Breast epithelium (tissue), 3 donors: ENCODE measurements at regions not wholly inside any gene's neighbourhood (a gene's known extent, or its start where the extent isn't known, plus 50 kb on each side); places are given as distances from the start of the nearest gene placed in this dataset.

ENCODE experiments used
- CTCF ChIP-seq, 3 donors: fragments of 450-650 bp; IDR thresholded peaks; one replicate each; pipeline ENCODE4 v1.5.1; 2016 to 2017; ENCODE audit warnings: antibody characterized with exemption in 3 of 3, mild to moderate bottlenecking in 3 of 3, moderate library complexity in 3 of 3
- POLR2A ChIP-seq: fragments of 450-650 bp; IDR thresholded peaks from one replicate; pipeline ENCODE4 v1.6.1; 2016; ENCODE audit warnings: antibody characterized with exemption, mild to moderate bottlenecking, moderate library complexity
- POLR2AphosphoS5 ChIP-seq, 3 donors: sonication (generic); formaldehyde crosslinking; IDR thresholded peaks; one replicate each; pipeline ENCODE4 v1.6.1; 2017; ENCODE audit warnings: antibody characterized with exemption in 3 of 3

DNA sequence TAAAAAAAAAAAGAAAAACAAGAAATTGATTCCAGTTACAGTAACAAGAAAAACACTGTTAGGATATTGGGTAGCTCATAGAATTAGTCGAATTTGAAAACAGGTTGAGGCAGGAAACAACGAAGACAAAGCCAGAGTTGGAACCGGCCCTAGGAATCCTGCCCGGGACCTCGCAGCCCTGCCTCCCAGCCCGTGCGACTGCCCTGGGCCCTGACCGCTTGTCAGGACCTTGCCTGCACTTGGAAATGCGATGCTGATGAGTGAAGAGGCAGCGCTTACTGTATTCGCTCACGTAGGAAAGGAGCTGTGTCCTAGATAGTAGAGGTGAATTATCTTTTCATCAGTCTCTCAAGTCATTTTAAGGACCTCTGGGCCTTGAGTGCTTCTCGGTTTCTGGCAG, 611.7 kb upstream of the FAT1 start:
- no peak for TF ChIP-seq POLR2AphosphoS5 (IDR thresholded peaks at IDR 0.05)
- no peak for TF ChIP-seq CTCF (IDR thresholded peaks at IDR 0.05)
- no peak for TF ChIP-seq POLR2A
